IPS-18a (cell line): ENCODE measurements at regions not wholly inside any gene's neighbourhood (a gene's known extent, or its start where the extent isn't known, plus 50 kb on each side); places are given as distances from the start of the nearest gene placed in this dataset.

Experiments used
- H3K27ac ChIP-seq: one replicate; pipeline ENCODE4 v1.5.1; 2013; ENCODE audit warnings: low read length
- H3K27me3 ChIP-seq: one replicate; pipeline ENCODE4 v1.6.1; 2013; ENCODE audit warnings: mild to moderate bottlenecking, low read length; ENCODE audit not compliant: control insufficient read depth, insufficient read depth
- H3K36me3 ChIP-seq: one replicate; pipeline ENCODE4 v1.6.1; 2013; ENCODE audit warnings: low read depth, low read length; ENCODE audit not compliant: control insufficient read depth
- H3K4me1 ChIP-seq: one replicate; pipeline ENCODE4 v1.6.1; 2013; ENCODE audit warnings: low read depth, low read length; ENCODE audit not compliant: control insufficient read depth
- H3K4me3 ChIP-seq: one replicate; pipeline ENCODE4 v1.5.1; 2013; ENCODE audit warnings: low read length
- H3K9ac ChIP-seq: one replicate; pipeline ENCODE4 v1.6.1; 2013; ENCODE audit warnings: mild to moderate bottlenecking, low read length, moderate library complexity
- H3K9me3 ChIP-seq: one replicate; pipeline ENCODE4 v1.6.1; 2013; ENCODE audit warnings: low read depth, low read length; ENCODE audit not compliant: control insufficient read depth

GRCh38 chr17:77405867-77406732, 265.3 kb downstream of the SEC14L1 start:
- H3K9me3 ChIP-seq, result no peaks in the 10 kb centered on the region
- H3K27ac ChIP-seq, result no peak overlapping the region
- H3K9ac ChIP-seq, result no peak overlapping the region
- no peak overlapping the region for H3K4me3 ChIP-seq
- peaks cover 7% of the 10 kb centered on the region for H3K4me1 ChIP-seq
- H3K27me3 ChIP-seq, result no peaks in the 10 kb centered on the region
- peaks cover 3% of the 10 kb centered on the region for H3K36me3 ChIP-seq

GRCh38 chr17:77407321-77408277, 266.8 kb downstream of the SEC14L1 start:
- no peak overlapping the region for H3K9ac ChIP-seq
- H3K27me3 ChIP-seq, result no peaks in the 10 kb centered on the region
- peaks cover 7% of the 10 kb centered on the region for H3K4me1 ChIP-seq
- peaks cover 3% of the 10 kb centered on the region for H3K36me3 ChIP-seq
- H3K27ac ChIP-seq, result no peak overlapping the region
- no peak overlapping the region for H3K4me3 ChIP-seq
- H3K9me3 ChIP-seq, result no peaks in the 10 kb centered on the region

- no peak overlapping the region for H3K4me3 ChIP-seq
- no peak overlapping the region for H3K27ac ChIP-seq
- H3K9ac ChIP-seq, result no peak overlapping the region
- H3K4me1 ChIP-seq, result peaks cover 7% of the 10 kb centered on the region
- peaks cover 3% of the 10 kb centered on the region for H3K36me3 ChIP-seq
- H3K9me3 ChIP-seq, result no peaks in the 10 kb centered on the region
- H3K27me3 ChIP-seq, result no peaks in the 10 kb centered on the region
These were observed 267.5 kb downstream of the SEC14L1 start for GRCh38 chr17:77408284-77408683.

- peaks cover 7% of the 10 kb centered on the region for H3K4me1 ChIP-seq
These were observed 268.8 kb downstream of the SEC14L1 start for GRCh38 chr17:77409282-77410161.

GRCh38 chr17:77410470-77410869, 269.7 kb downstream of the SEC14L1 start:
- Histone ChIP-seq H3K9me3 (no peaks in the 10 kb centered on the region), H3K9ac (no peak overlapping the region), H3K4me1 (peaks cover 7% of the 10 kb centered on the region), H3K36me3 (peaks cover 3% of the 10 kb centered on the region), H3K27me3 (no peaks in the 10 kb centered on the region), H3K4me3 (no peak overlapping the region), H3K27ac (no peak overlapping the region)

More at GRCh38 chr17:77409282-77410161, 268.8 kb downstream of the SEC14L1 start:
- Histone ChIP-seq H3K36me3 (peaks cover 3% of the 10 kb centered on the region), H3K27me3 (no peaks in the 10 kb centered on the region), H3K9me3 (no peaks in the 10 kb centered on the region), H3K9ac (no peak overlapping the region), H3K4me3 (no peak overlapping the region), H3K27ac (no peak overlapping the region)

GRCh38 chr17:77414811-77415400, 274.1 kb downstream of the SEC14L1 start:
- no peaks in the 10 kb centered on the region for H3K9me3 ChIP-seq
- peaks cover 8% of the 10 kb centered on the region for H3K4me1 ChIP-seq
- H3K4me3 ChIP-seq, result no peak overlapping the region
- H3K9ac ChIP-seq, result no peak overlapping the region
- H3K27me3 ChIP-seq, result no peaks in the 10 kb centered on the region
- H3K36me3 ChIP-seq, result peaks cover 3% of the 10 kb centered on the region
- no peak overlapping the region for H3K27ac ChIP-seq

GRCh38 chr17:77416105-77416713, 275.4 kb downstream of the SEC14L1 start:
- no peaks in the 10 kb centered on the region for H3K9me3 ChIP-seq
- peaks cover 20% of the 10 kb centered on the region for H3K4me1 ChIP-seq
- no peaks in the 10 kb centered on the region for H3K27me3 ChIP-seq
- H3K36me3 ChIP-seq, result no peaks in the 10 kb centered on the region
- no peak overlapping the region for H3K4me3 ChIP-seq
- H3K9ac ChIP-seq, result no peak overlapping the region
- no peak overlapping the region for H3K27ac ChIP-seq

GRCh38 chr17:77417575-77417974, 276.8 kb downstream of the SEC14L1 start:
- H3K4me1 ChIP-seq, result peaks cover 30% of the 10 kb centered on the region
- H3K27me3 ChIP-seq, result no peaks in the 10 kb centered on the region
- no peak overlapping the region for H3K9ac ChIP-seq
- H3K4me3 ChIP-seq, result no peak overlapping the region
- H3K36me3 ChIP-seq, result no peaks in the 10 kb centered on the region
- H3K9me3 ChIP-seq, result no peaks in the 10 kb centered on the region
- H3K27ac ChIP-seq, result no peak overlapping the region

- Histone ChIP-seq H3K4me1 (peaks cover 30% of the 10 kb centered on the region), H3K9ac (no peak overlapping the region), H3K27ac (no peak overlapping the region), H3K27me3 (no peaks in the 10 kb centered on the region), H3K9me3 (no peaks in the 10 kb centered on the region), H3K4me3 (no peak overlapping the region), H3K36me3 (no peaks in the 10 kb centered on the region)
These were observed 277.8 kb downstream of the SEC14L1 start for GRCh38 chr17:77418609-77419008.

GRCh38 chr17:77419095-77419494, 278.3 kb downstream of the SEC14L1 start:
- H3K9ac ChIP-seq, result no peak overlapping the region
- H3K27ac ChIP-seq, result no peak overlapping the region
- no peaks in the 10 kb centered on the region for H3K27me3 ChIP-seq
- H3K9me3 ChIP-seq, result no peaks in the 10 kb centered on the region
- peaks cover 30% of the 10 kb centered on the region for H3K4me1 ChIP-seq
- H3K36me3 ChIP-seq, result no peaks in the 10 kb centered on the region
- H3K4me3 ChIP-seq, result peak overlapping the region; percentile 13
